Inferior parietal cortex (tissue), 1 donor: ENCODE measurements at regions not wholly inside any gene's neighbourhood (a gene's known extent, or its start where the extent isn't known, plus 50 kb on each side); places are given as distances from the start of the nearest gene placed in this dataset.

Experiments used
- DNase-seq: peaks from one replicate; pipeline ENCODE4 v3.0.0-alpha.2; 2016; ENCODE audit errors: extremely low spot score

- DNase-seq = no peak
Observed at GRCh38 chr12:92650228-92650822, 52.5 kb upstream of the PLEKHG7 start.

GRCh38 chr12:92649511-92650227, 53.1 kb upstream of the PLEKHG7 start:
- peak; percentile 85 for DNase-seq

- no peak for DNase-seq
Observed at GRCh38 chr12:92648242-92649031, 54.4 kb upstream of the PLEKHG7 start.

GRCh38 chr12:92641291-92641690, 61.5 kb upstream of the PLEKHG7 start:
- DNase-seq = no peak

- DNase-seq = no peak
Observed at GRCh38 chr12:92640691-92641090, 62.1 kb upstream of the PLEKHG7 start.

- DNase-seq = no peak
Observed at GRCh38 chr12:92639017-92639416, 63.8 kb upstream of the PLEKHG7 start.

- DNase-seq = no peak
Observed at GRCh38 chr12:92634730-92635129, 68.1 kb upstream of the PLEKHG7 start.

GRCh38 chr12:92634202-92634601, 68.6 kb upstream of the PLEKHG7 start:
- DNase-seq = no peak

- DNase-seq = no peak
Observed at GRCh38 chr12:92630968-92631367, 71.8 kb upstream of the PLEKHG7 start.

GRCh38 chr12:92629349-92630065, 73.3 kb upstream of the PLEKHG7 start:
- DNase-seq = no peak

GRCh38 chr12:92628476-92628875, 74.3 kb upstream of the PLEKHG7 start:
- no peak for DNase-seq

GRCh38 chr12:92627511-92627910, 75.3 kb upstream of the PLEKHG7 start:
- DNase-seq = no peak

- DNase-seq = no peak
Observed at GRCh38 chr12:92625639-92626310, 77.0 kb upstream of the PLEKHG7 start.

- DNase-seq = no peak
Observed at GRCh38 chr12:92624236-92624635, 78.6 kb upstream of the PLEKHG7 start.

- no peak for DNase-seq
Observed at GRCh38 chr12:92623386-92623785, 79.4 kb upstream of the PLEKHG7 start.

- DNase-seq = no peak
Observed at GRCh38 chr12:92621833-92622232, 81.0 kb upstream of the PLEKHG7 start.

- no peak for DNase-seq
Observed at GRCh38 chr12:92621312-92621711, 81.5 kb upstream of the PLEKHG7 start.

GRCh38 chr12:92619730-92620684, 82.8 kb upstream of the PLEKHG7 start:
- DNase-seq = no peak

GRCh38 chr12:92619026-92619425, 83.8 kb upstream of the PLEKHG7 start:
- DNase-seq = no peak

GRCh38 chr12:92615703-92616102, 87.1 kb upstream of the PLEKHG7 start:
- DNase-seq = no peak
